HG02840 (cell line): ENCODE measurements at regions not wholly inside any gene's neighbourhood (a gene's known extent, or its start where the extent isn't known, plus 50 kb on each side); places are given as distances from the start of the nearest gene placed in this dataset.
"Not testable (repeated sequence)": the region's sequence is repeated elsewhere in the genome, so short reads cannot be mapped to it uniquely, and the experiment has no call there.

Experiments
- ATAC-seq: cut with Tn5 transposase; IDR thresholded peaks from one replicate; pipeline ENCODE4 v1.9.1; 2021; ENCODE audit warnings: mild to moderate bottlenecking, moderate library complexity, moderate number of reproducible peaks; ENCODE audit not compliant: unreplicated experiment, low FRiP score

- no peak for ATAC-seq
Measured at GRCh38 chr2:18999198-18999597, 359.2 kb downstream of the OSR1 start.

DNA sequence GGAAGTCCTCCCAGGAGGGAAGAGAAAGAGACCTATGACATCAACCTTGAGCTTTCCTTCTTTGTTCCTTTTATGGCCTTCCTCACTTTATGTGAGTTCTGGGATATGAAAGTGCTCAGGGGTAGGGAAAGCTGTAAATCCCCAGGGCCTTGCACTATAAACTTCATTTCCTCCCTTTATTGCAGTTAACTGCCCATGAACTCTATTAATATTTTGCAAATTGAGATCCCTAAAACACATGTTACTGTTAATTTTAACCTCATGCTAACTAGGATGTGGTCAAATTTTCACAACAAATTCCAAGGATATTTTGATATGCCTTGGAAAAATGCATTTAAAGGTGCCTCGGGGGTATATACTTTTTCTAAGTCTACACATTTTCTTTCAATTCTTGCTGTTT is 359.9 kb downstream of the OSR1 start:
- no peak for ATAC-seq

DNA sequence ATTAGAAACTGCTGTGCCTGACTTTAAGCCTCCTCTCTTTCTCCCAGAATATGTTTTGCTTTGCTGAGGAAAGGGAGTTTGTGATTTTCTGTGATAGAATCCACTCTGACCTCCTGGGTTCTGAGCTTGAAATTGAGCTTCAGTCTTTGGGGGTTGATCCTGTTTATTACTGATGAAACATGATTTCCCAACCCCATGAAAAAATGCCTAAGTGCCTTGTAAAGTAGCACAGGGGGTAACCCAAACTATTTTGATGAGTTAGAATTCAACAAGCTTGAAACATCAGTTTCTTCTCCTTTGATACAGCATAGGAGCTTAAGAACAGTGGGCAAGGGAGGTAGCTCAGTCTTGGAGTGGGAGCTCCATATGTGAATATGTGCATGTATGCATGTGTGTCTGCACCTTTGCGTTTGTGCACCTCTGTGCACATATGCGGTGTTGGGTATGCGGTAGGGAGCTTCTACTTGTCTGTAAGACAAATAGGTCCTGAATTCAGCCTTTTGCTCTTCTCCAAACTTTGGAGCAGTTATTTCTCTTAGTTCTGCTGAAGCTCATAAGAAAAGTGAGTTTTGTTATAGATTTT is 364.6 kb downstream of the OSR1 start:
- no peak for ATAC-seq

- ATAC-seq: no peak
Measured at GRCh38 chr2:18991177-18992168, 366.9 kb downstream of the OSR1 start.

- ATAC-seq: no peak
Measured at GRCh38 chr2:18988631-18989232, 369.7 kb downstream of the OSR1 start.

GRCh38 chr2:18987592-18988073 is 370.8 kb downstream of the OSR1 start:
- ATAC-seq: no peak

DNA sequence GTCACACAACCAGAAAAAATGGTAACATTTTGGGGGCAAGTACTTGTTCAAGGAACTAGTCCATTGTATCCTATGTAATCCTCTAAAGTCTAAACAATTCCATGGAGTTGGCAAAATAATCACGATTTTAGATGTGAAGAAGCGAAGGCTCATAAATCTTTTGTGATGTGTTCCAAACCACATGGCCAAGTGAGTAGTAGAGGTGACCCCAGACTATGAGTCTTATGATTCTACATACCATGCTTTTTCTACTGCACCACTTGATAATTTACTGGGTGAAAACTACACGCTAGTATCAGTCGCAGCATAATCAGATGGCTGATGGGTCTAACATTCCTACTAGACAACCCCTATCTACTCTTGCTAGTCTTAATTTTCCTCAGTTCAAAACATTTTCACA is 371.4 kb downstream of the OSR1 start:
- no peak for ATAC-seq

DNA sequence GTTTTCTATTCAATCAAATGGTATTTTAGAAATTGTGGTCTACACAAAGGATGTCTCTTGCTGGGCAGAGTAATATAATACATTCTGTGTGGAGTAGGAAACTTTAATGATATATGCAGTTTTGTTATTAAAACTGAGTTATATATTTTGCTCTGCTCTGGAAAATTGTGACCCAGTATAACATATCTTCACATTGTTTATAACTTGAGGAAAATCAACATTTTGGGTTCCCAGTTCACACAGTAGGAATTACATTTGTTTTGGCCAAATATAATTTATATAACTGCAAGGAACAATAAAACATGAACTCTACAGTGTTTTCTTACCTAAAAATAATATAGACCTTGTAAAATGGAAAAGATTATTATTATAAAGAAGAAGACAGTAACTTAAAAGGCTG is 372.4 kb downstream of the OSR1 start:
- no peak for ATAC-seq

DNA sequence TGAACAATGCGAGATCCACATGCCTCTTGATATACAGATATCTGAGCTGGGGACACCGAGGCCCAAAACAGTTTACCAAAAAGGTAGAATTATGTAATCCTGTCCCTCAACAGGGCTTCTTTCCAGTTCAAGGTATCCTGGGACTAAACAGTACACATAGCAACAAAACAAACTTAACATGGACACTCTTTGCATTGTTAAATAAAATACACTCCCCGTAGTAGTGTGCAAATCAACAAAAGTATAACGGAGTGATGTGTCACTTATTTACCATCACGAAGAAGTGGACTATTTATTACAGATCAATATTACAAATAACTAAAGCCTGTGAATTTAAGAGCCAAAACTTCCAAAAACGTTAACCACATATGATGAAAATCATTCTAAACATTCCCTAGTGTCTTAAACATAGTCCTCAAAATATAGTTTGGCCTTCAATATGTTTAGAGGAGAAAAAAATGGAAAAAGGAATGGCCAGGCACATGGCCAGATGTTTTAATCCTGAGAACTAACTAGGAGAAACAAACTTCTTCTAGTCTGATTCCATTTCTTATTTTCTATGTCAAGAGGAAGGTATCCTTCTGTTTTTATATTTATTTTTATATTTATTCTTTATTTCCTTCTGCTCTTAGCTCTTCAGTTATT is 377.5 kb downstream of the OSR1 start:
- no peak for ATAC-seq

- ATAC-seq: no peak
Measured at GRCh38 chr2:18980104-18980785, 378.2 kb downstream of the OSR1 start.

DNA sequence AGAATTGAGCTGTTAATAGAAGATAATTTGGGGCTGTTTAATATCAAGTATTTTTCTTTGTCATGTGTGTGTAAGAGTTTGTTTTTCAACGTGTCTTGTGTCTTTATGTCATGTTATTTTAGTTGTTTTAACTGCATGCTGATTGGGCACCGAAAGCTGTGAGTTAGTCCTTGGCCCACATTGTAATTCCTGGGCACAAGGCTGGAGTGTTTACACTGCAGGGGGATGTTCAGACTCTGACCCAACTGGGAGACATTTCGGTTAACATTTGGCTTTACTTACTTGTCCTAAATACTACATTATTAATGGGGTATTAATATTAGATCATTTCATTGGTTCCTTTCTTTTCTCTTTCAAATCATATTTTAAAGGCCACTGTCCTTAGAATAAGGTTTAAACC is 381.0 kb downstream of the OSR1 start:
- no peak for ATAC-seq

DNA sequence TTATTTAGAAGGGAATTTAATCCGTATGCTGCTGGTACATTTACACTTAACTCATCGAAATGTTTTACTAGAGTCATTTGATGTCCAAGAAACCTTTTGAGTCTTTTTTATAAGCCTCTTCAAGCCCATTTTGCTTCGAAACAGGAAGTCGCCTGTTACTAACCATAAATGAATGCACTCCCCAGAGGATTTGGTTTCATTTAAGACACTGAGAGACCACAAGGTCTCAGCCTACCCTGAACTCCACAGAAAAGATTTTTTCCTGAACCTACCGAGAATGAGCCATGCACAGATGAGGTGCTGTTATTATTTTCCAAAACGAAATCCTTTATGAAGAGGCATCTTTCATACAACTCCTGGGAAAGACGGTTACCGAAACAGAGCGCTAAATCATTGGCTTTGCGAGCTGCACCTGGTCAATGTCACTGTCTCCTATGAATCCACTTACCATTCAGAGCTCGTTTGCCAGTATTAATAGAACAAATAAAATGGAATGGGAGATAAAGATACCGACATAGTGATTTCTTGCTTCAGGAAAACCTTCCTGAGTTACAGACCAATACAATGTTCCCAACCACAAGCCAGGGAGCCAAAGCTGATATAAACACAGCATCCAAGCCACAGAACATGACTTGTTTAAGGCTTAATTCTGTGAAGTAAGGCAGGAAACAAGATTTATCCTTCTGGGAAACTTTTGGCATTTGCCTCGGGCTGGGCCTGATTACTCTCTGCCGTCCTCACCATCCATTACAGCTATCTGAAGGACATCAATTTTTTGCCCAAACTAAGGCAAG is 382.1 kb downstream of the OSR1 start:
- ATAC-seq: no peak

GRCh38 chr2:18975506-18976167 is 382.8 kb downstream of the OSR1 start:
- ATAC-seq: no peak

DNA sequence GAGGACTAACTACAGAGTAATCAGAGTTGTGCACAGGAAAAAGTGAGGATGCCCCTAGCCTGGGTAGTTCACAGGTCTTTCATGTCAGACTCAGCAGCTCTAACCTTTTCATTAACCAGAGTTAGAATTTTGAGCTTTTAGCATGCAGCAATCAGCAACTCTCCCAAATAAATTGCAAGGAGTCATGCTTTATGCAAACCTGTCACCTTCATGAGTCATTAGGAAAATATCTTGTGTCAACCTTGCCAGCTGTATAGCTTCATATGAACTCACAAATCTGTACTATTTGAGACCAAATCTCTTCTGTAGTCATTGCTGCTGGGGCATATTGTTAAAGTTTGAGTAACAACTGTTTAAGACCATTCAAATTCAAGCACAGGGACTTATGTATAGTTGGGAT is 382.3 kb upstream of the NT5C1B start:
- ATAC-seq: no peak

GRCh38 chr2:18971069-18971378 is 381.7 kb upstream of the NT5C1B start:
- ATAC-seq: no peak

DNA sequence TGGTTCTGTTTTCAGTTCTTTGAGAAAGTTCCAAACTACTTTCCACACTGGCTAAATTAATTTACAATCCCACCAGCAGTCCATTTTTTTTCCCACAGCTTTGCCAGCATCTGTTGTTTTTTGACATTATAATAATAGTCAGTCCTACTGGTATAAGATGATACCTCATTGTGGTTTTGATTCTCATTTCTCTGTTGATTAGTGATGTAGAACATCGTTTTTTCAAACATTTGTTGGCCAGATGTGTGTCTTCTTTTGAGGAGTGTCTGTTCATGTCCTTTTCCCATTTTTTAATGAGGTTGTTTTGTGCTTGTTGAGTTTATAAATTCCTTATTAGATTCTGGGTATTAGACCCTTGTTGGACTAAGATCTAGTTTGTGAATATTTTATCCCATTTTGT is 376.8 kb upstream of the NT5C1B start:
- no peak for ATAC-seq

DNA sequence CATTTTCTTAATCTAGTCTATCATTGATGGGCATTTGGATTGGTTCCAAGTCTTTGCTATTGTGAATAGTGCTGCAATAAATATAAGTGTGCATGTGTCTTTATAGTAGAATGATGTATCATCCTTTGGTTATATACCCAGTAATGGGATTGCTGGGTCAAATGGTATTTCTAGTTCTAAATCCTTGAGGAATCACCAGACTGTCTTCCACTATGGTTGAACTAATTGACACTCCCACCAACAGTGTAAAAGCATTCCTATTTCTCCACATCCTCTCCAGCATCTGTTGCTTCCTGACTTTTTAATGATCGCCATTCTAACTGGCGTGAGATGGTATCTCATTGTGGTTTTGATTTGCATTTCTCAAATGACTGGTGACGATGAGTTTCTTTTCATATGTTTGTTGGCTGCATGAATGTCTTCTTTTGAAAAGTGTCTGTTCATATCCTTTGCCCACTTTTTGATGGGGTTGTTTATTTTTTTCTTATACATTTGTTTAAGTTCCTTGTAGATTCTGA is 374.4 kb upstream of the NT5C1B start:
- not testable (repeated sequence) for ATAC-seq

- ATAC-seq: no peak
Measured at GRCh38 chr2:18961991-18962421, 372.6 kb upstream of the NT5C1B start.
